Right cardiac atrium (tissue), 5 donors: ENCODE measurements at regions not wholly inside any gene's neighbourhood (a gene's known extent, or its start where the extent isn't known, plus 50 kb on each side); places are given as distances from the start of the nearest gene placed in this dataset.

Experiments
- ATAC-seq, 2 donors: fragments of 200-7000 bp; cut with Tn5 transposase; one replicate each; pipeline versions ENCODE4 v1.8.0 to v1.9.1; 2020; ENCODE audit warnings: moderate library complexity in 2 of 2, mild to moderate bottlenecking in 1 of 2
- DNase-seq, 3 donors: peaks; one replicate each; pipeline ENCODE4 v3.0.0-alpha.2; 2020
- H3K27ac ChIP-seq: one replicate; pipeline ENCODE4 v1.5.1; 2013; ENCODE audit warnings: mild to moderate bottlenecking, low read length, control low read depth, moderate library complexity
- H3K27me3 ChIP-seq: one replicate; pipeline ENCODE4 v1.6.1; 2013; ENCODE audit not compliant: control insufficient read depth, insufficient read depth
- H3K4me1 ChIP-seq: one replicate; pipeline ENCODE4 v1.6.1; 2013; ENCODE audit warnings: low read length; ENCODE audit not compliant: control insufficient read depth, insufficient read depth
- H3K4me3 ChIP-seq: one replicate; pipeline ENCODE4 v1.5.1; 2013; ENCODE audit warnings: low read length, control low read depth
- H3K9me3 ChIP-seq: one replicate; pipeline ENCODE4 v1.6.1; 2013; ENCODE audit warnings: low read length; ENCODE audit not compliant: control insufficient read depth
- WGBS: extraction: QIAGEN DNeasy Blood & Tissue Kit; methylation state at CpG from one replicate; pipeline ENCODE4 v1.1.7; 2013; 5-methylcytosine and 5-hydroxymethylcytosine counted together
- intact Hi-C, 4 donors: fragments of 100-400 bp; cut with DNase I; formaldehyde crosslinking; loops; one replicate each; pipeline versions ENCODE4 v1.11.0 to v1.14.0; 2022 to 2023
- donor health status: healthy with polysubstance abuse.
- donor health status: DM: no; HTN: yes; CAD: no.
- donor health status: DM: no; HTN: no; CAD: no.
- donor health status: DM: no; HTN: yes; CAD: no; lungs with severe emphysema.
- donor health status: DM: yes; HTN: yes; CAD: no.

DNA sequence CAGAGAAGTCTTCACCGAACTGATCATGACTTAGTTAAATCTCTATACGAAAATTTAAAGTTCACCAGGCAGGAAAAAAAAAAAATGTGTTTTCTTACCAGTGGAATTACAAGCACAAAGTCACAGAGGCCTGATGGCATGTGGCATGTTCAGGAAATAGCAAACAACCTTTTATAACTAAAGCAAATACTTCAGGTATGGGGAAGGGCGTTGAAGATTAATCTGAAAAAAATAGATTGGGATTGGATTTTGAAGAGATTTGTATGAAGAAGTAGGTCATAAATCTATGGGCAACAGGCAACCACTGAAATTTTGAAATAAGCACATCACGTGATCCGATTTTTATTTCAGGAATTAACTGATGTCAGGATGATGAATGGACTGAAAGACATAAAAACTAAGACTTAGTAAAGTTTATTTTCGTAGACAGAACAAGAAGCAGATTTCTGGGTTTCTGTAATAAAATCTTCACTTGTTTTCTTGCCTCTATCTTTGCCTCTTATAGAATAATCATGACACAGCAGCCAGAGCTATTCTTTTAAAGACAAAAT, 295.9 kb upstream of the ADGRL4 start:
- DNase-seq, result no peak
- H3K4me3 ChIP-seq, result no peak overlapping the region
- no peak for ATAC-seq
- no peak overlapping the region for H3K27ac ChIP-seq
- H3K27me3 ChIP-seq, result no peaks in the 10 kb centered on the region
- WGBS, result 73% methylated on average over 6 of the region's 6 CpGs
- no peaks in the 10 kb centered on the region for H3K4me1 ChIP-seq
- intact Hi-C loops, result no loop called here
- H3K9me3 ChIP-seq, result no peaks in the 10 kb centered on the region

DNA sequence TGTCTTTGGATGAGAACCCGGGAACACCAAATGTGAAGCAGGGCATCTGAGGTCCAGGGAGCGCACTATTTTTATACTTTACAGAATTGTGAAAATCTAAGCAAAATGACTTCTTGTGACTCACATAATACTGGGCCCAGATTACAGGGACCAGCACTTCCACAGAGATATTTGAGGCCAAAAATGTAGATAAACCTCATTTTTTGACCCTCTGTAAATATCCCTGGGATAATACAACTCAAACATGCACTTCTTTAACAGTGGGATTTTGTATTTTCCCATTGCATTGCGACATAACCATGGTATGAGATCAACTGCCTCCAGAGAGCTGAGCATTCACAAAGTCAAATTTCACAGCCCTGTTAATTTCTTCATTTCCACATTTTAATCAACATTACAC, 289.4 kb upstream of the ADGRL4 start:
- H3K4me1 ChIP-seq, result no peaks in the 10 kb centered on the region
- no peaks in the 10 kb centered on the region for H3K9me3 ChIP-seq
- H3K4me3 ChIP-seq, result no peak overlapping the region
- intact Hi-C loops, result no loop called here
- H3K27ac ChIP-seq, result no peak overlapping the region
- WGBS, result 49% methylated on average over 3 of the region's 3 CpGs
- ATAC-seq (peak; percentile 79 to 90), DNase-seq (no peak)
- H3K27me3 ChIP-seq, result no peaks in the 10 kb centered on the region

DNA sequence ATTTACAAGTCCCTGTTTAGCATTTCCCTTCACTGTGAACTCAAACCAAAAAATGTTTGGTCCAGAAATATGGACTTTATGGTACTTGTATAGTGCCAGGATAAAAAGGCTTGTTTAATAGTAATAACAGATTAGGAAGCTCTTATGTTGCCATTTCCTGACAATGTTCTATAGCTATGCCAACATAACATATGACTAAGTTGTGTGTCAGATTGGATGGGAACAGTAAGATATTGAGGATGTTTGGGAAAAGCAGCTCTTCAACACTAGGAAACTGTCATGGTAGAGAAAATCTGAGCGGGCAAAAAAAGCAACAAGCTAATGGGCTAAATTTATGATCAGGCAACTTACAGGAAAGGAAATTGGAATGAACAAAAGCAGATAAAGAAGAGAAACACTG, 287.1 kb upstream of the ADGRL4 start:
- Histone ChIP-seq H3K27ac (no peak overlapping the region), H3K4me3 (no peak overlapping the region), H3K4me1 (no peaks in the 10 kb centered on the region), H3K27me3 (no peaks in the 10 kb centered on the region), H3K9me3 (no peaks in the 10 kb centered on the region)
- intact Hi-C loops, result no loop called here
- no peak for DNase-seq
- 70% methylated on average over 1 of the region's 1 CpG for WGBS
- no peak for ATAC-seq

DNA sequence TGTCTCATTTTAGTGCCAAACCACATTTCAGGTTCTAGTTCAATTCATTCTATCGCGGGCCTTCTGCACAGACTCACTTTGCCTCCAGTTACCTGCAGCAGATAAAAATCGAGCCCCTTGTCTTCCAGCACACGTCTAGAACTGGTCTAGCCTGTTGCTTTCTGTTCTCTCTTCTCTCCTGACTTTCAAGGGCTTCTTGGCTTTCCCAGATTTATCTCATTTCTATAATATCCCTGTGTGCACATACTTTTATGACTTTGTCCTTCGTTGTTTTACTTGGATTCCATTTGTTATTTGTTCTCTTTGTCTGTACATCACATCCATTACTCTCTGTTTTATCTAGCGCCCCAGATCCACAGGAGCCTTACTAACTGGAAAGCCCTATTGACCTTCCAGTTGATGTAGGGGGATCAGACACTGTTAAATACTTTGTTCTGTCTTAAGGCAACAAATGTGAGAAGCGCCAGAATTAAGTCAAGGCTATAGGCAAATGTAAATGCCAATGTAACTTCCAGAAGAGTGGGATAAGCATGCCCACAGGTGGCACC, 284.5 kb upstream of the ADGRL4 start:
- no peak overlapping the region for H3K4me3 ChIP-seq
- H3K9me3 ChIP-seq, result no peaks in the 10 kb centered on the region
- no peak overlapping the region for H3K27ac ChIP-seq
- no peaks in the 10 kb centered on the region for H3K27me3 ChIP-seq
- intact Hi-C loops, result no loop called here
- ATAC-seq, result no peak
- H3K4me1 ChIP-seq, result no peaks in the 10 kb centered on the region
- DNase-seq, result no peak
- 90% methylated on average over 7 of the region's 7 CpGs for WGBS

DNA sequence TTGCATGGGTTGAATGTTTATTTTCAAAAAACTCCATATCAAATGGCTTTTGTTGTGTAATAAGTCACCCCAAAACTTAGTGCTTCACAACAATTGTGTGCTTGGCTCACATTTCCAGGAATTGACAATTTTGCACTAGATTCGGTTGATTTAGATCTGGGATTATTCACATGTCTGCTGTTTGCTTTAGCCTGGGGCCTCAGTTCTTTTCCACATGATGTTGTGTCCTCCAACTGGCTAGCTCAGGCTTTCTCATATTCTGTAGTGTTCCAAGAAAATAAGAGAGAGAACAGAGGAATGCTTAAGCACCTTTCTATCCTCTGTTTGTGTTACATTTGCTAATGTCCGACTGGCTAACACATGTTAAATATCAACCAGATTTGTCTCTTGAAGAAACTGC, 281.5 kb upstream of the ADGRL4 start:
- H3K4me1 ChIP-seq, result no peaks in the 10 kb centered on the region
- no peaks in the 10 kb centered on the region for H3K27me3 ChIP-seq
- 88% methylated on average over 2 of the region's 2 CpGs for WGBS
- DNase-seq (no peak), ATAC-seq (no peak)
- no peak overlapping the region for H3K4me3 ChIP-seq
- intact Hi-C loops, result no loop called here
- H3K9me3 ChIP-seq, result no peaks in the 10 kb centered on the region
- no peak overlapping the region for H3K27ac ChIP-seq

DNA sequence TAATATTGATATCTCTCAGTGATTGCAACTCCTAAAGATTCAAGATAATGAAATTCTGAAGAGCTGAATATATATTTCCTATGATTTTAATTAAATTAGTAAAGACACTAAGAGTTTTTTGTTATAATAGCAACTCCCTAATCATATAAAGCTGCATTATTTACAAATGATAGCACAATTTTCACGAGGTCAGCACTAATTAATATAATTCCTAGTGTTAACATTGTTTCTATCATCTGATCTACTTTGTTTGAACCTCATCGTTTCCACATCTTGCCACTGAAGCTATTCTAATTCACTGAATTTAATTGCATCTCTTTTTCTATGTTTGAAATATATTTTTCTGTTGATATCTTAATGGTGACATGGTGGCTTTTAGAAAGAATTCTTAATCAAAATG, 279.1 kb upstream of the ADGRL4 start:
- no peak overlapping the region for H3K27ac ChIP-seq
- intact Hi-C loops, result no loop called here
- no peak for ATAC-seq
- no peak overlapping the region for H3K4me3 ChIP-seq
- WGBS, result 80% methylated on average over 2 of the region's 2 CpGs
- H3K9me3 ChIP-seq, result no peaks in the 10 kb centered on the region
- no peaks in the 10 kb centered on the region for H3K4me1 ChIP-seq
- DNase-seq, result no peak
- H3K27me3 ChIP-seq, result no peaks in the 10 kb centered on the region

DNA sequence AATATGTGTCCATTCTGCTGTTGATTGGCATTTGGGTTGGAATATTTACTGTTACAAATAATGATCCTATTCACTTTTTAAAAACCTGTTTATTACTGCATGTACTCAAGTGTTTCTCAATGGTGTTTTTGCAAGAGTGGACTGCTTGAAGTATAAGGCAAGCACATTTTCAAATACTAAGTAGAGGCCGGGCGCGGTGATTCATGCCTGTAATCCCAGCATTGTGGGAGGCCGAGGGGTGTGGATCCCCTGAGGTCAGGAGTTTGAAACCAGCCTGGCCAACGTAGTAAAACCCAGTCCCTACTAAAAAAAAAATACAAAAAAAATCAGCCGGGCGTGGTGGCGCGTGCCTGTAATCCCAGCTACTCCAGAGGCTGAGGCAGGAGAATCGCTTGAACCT, 276.9 kb upstream of the ADGRL4 start:
- Histone ChIP-seq H3K9me3 (no peaks in the 10 kb centered on the region), H3K4me3 (no peak overlapping the region), H3K4me1 (no peaks in the 10 kb centered on the region), H3K27ac (no peak overlapping the region), H3K27me3 (no peaks in the 10 kb centered on the region)
- no peak for DNase-seq
- WGBS, result 93% methylated on average over 10 of the region's 10 CpGs
- intact Hi-C loops, result no loop called here
- no peak for ATAC-seq

DNA sequence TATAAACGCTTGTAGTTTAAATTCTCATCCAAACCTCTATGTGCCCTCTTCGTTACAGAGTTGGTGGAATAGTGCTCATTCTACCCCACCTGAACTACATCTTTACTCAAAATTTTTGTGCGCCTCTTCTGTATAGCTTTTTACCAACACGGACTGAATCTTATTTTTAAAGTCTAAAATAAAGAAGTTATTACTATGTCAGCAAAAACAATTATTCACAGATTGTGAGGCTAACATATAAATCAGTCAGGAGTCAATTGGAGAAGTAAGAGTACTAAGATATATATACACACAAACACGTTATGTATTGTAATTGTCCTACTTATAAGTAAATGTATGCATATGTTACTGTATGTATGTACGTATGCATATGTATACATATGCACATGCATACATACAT, 274.9 kb upstream of the ADGRL4 start:
- intact Hi-C loops, result no loop called here
- 81% methylated on average over 6 of the region's 6 CpGs for WGBS

DNA sequence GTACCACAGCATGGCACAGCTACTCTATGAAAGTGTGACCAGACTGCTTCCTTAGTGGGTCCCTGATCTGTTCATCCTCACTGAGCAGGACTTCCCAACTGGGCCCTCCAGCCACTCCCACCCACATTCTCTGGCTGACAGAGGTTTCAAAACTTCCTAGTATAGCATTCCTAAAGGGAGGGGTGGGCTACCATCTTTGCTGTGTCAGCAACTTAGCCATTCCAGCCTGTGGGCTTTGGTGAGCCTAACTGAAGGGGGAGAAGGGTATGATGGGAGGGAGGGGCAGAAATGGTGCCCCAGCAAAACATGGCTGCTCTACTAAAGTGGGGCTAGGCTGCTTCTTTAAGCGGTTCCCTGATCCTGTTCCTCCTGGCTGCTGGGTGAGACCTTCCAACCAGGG, 265.2 kb upstream of the ADGRL4 start:
- Histone ChIP-seq H3K4me3 (no peak overlapping the region), H3K27me3 (no peaks in the 10 kb centered on the region), H3K9me3 (no peaks in the 10 kb centered on the region), H3K27ac (no peak overlapping the region), H3K4me1 (no peaks in the 10 kb centered on the region)
- intact Hi-C loops, result no loop called here
- ATAC-seq (no peak), DNase-seq (no peak)
- 88% methylated on average over 1 of the region's 1 CpG for WGBS

More for the DNA sequence above, 274.9 kb upstream of the ADGRL4 start:
- no peak overlapping the region for H3K4me3 ChIP-seq
- no peaks in the 10 kb centered on the region for H3K4me1 ChIP-seq
- DNase-seq (no peak), ATAC-seq (no peak)
- H3K9me3 ChIP-seq, result no peaks in the 10 kb centered on the region
- H3K27ac ChIP-seq, result no peak overlapping the region
- H3K27me3 ChIP-seq, result no peaks in the 10 kb centered on the region

DNA sequence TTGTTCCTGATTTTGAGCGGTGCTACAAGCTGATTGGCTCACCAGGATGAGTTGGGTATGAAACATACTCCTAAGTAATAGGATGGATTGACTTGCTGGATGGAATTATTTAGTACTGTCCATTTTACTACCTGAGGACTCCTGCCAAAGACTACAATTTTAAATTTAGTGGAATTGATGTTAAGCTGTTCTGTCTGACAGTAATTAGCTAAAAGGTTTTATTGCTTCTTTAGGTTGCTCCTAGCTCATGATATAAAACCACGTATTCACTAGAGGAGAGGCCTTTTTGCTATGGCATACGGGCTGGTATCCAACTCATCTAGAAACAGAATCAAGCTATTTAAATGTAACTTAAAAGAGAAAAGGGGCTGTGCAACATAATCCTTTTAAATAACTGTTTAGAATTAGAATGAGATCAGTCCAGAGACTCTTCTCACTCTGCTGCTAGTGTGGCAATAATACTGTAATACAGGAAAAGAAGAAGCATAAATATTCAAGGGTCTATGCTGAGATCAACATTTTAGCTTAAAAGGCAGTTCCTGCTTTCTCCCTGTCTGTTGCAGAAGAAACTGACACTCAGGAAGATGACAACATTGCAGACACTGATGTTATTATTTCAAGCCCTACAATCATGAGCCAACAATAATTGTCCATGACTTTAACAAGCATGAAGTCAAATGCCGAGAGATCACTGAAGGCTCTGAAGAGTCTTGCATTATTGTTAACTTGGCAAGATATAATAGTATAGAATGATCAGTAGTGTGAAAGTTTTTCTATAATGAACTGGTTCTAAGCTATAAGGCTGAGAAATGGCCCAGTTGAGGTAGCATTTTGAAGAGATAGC, 258.7 kb upstream of the ADGRL4 start:
- Histone ChIP-seq H3K4me3 (no peak overlapping the region), H3K4me1 (no peaks in the 10 kb centered on the region), H3K27ac (no peak overlapping the region), H3K9me3 (no peaks in the 10 kb centered on the region), H3K27me3 (no peaks in the 10 kb centered on the region)
- ATAC-seq, result no peak
- DNase-seq, result no peak
- 91% methylated on average over 4 of the region's 4 CpGs for WGBS
- intact Hi-C loops, result no loop called here

DNA sequence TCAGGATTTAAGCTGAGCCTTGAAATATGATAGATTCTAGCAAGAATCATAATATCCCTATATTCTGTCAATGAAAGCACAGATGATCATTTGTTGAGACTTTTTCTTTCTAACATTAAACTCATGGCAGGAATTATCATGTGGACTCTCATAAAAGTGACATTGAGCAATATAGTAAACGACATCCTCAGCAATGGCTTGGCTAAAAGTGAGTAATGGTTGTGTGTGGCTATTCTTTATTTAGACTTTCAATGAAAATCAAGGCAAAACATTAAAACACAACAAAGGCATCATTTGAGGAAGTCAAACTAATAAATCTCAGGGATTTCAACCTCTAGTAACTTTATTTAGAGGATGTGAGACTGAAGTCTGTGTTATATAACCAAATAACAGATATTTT, 257.8 kb upstream of the ADGRL4 start:
- no peak for ATAC-seq

More for the DNA sequence above, 257.8 kb upstream of the ADGRL4 start:
- DNase-seq, result no peak
- no peaks in the 10 kb centered on the region for H3K4me1 ChIP-seq
- no peak overlapping the region for H3K4me3 ChIP-seq
- 77% methylated on average over 1 of the region's 1 CpG for WGBS
- no peak overlapping the region for H3K27ac ChIP-seq
- H3K27me3 ChIP-seq, result no peaks in the 10 kb centered on the region
- H3K9me3 ChIP-seq, result no peaks in the 10 kb centered on the region
- intact Hi-C loops, result no loop called here
